Cardiac fibroblast (primary cell): ENCODE measurements at regions not wholly inside any gene's neighbourhood (a gene's known extent, or its start where the extent isn't known, plus 50 kb on each side); places are given as distances from the start of the nearest gene placed in this dataset.

Experiments
- DNase-seq, 2 donors: peaks; one replicate each; pipeline versions ENCODE4 v3.0.0 to v3.0.0-alpha.2; 2010; ENCODE audit warnings: low read depth in 2 of 2
- H3K4me3 ChIP-seq, 2 donors: replicated peaks in 1 of 2; 1 replicate in 1 of 2; 2 replicates in 1 of 2; pipeline ENCODE4 v1.5.1; 2011; ENCODE audit warnings: low read depth in 2 of 2, low read length in 2 of 2, mild to moderate bottlenecking in 2 of 2, moderate library complexity in 1 of 2
- TF ChIP-seq, protein P1 (sequence below): IDR thresholded peaks from one replicate; pipeline ENCODE4 v1.5.1; 2011; ENCODE audit warnings: low read depth, mild to moderate bottlenecking, low read length, inconsistent platforms

DNA sequence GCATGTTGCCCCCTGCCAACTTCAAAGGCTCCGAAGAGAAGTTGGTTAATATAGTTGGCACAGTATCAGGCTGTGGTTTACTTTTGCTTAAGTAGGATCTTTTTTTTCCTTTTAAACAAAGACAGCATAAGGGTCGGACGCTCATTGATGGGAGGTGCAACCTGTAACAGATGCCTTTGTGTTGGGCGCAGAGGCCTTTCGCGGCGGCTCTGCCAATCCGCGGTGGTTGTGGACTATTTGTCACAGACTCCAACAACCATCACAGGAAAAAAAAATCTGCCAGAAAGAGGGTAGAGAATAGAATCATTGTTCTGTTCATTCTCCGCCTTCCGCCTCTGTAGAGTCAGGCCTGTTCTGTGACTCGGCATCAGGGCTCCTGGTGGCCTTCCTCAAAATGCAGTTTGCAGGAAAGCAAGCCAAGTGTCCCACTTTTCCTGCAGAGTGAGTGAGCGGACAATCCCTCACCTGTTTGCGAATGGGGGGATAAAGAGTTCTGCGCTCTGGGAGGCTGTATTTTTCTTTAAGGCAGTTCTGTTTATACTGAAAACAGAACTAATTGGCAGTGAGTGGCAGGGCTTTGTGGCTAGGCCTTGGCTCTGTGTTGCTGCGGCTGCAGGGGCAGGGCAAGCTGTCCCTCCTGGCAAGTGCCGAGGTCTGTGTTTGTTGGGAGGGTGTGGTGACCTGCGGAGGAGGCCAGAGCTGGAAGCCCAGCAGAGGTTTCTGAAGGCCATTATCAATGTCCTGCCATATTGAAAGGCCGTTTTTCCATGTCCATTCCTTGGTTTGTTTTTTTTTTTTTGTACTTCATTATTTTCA, 83.0 kb upstream of the PIWIL1 start:
- TF ChIP-seq, protein P1, sequence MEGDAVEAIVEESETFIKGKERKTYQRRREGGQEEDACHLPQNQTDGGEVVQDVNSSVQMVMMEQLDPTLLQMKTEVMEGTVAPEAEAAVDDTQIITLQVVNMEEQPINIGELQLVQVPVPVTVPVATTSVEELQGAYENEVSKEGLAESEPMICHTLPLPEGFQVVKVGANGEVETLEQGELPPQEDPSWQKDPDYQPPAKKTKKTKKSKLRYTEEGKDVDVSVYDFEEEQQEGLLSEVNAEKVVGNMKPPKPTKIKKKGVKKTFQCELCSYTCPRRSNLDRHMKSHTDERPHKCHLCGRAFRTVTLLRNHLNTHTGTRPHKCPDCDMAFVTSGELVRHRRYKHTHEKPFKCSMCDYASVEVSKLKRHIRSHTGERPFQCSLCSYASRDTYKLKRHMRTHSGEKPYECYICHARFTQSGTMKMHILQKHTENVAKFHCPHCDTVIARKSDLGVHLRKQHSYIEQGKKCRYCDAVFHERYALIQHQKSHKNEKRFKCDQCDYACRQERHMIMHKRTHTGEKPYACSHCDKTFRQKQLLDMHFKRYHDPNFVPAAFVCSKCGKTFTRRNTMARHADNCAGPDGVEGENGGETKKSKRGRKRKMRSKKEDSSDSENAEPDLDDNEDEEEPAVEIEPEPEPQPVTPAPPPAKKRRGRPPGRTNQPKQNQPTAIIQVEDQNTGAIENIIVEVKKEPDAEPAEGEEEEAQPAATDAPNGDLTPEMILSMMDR: no peak
- H3K4me3 ChIP-seq: no peak overlapping the region
- no peak for DNase-seq

DNA sequence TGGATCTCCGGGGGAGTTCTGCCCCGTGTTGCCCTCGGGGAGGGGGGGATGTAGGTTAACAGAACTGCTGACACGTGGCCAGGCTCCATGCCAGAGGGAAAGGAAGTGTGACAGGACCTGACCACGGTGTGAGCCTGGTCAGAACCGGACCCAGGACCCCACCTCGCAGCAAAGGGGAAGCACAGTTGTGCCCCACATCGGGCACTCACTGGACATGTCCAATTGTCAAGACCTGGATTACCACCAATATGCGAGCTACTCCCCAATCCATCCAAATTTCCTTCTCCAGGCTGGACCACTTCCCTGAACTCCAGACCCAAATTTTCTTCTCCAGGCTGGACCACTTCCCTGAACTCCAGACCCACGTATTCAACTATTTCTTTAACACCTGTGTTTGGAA, 78.8 kb upstream of the PIWIL1 start:
- no peak for DNase-seq
- TF ChIP-seq, protein P1: no peak
- no peak overlapping the region for H3K4me3 ChIP-seq

DNA sequence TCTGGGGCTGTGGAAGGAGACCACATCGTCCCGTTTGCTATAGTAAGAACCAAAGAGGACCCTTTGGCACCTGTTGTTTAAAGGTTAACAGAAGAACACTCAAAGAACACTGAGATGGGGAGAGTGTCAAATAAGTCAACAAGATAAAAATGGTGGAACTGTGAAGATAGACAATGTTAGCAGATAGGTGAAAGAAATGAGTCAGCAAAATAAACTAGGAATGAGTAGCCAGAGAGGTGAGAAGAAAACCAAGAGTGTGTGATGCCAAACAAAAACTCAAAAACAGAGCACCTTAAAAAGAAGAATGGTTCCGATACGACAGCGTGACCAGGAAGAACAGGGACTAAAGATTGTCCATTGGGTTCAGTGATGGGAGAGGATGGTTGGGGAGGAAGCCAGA, 74.7 kb upstream of the PIWIL1 start:
- TF ChIP-seq, protein P1: no peak
- no peak for DNase-seq

DNA sequence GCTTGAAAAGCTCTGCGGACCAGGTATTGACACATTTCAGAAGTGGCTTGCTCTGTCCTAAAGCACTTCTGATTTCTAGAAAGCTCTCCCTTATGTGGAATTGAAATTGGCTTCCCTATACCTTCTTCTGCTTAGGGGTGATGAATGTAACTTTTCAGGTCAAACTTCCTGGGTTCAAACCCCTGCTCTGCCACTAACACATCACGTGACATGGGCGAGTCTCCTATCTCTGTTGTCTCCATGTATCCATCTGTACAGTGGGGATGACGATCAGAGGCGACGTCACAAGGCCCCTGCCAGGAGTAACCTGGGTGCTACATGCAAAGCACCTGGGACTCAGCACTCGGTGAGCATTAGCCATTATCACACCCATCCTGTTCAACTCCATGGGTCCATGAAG, 73.7 kb upstream of the PIWIL1 start:
- no peak for DNase-seq
- TF ChIP-seq, protein P1: no peak
- H3K4me3 ChIP-seq: no peak overlapping the region

More for the DNA sequence above, 74.7 kb upstream of the PIWIL1 start:
- no peak overlapping the region for H3K4me3 ChIP-seq

DNA sequence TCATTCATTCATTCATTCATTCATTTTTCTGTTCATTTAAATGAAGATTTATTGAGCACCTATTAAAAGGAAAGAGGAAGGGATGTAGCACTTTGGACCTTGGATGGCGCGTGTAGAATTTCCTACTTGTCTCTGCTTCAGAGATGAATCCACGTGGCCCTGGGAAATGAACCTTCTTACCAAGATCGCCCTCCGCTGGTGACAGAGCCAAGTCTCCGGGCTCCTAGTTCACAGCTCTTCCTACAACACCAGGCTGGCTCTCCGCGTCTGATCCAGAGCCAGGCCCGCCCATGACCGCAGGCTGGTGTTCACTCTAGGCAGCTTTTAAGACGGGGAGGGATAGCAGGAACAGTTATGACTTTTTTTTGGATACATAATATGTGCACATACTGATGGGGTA, 70.9 kb upstream of the PIWIL1 start:
- H3K4me3 ChIP-seq: no peak overlapping the region
- DNase-seq: no peak
- TF ChIP-seq, protein P1: no peak

DNA sequence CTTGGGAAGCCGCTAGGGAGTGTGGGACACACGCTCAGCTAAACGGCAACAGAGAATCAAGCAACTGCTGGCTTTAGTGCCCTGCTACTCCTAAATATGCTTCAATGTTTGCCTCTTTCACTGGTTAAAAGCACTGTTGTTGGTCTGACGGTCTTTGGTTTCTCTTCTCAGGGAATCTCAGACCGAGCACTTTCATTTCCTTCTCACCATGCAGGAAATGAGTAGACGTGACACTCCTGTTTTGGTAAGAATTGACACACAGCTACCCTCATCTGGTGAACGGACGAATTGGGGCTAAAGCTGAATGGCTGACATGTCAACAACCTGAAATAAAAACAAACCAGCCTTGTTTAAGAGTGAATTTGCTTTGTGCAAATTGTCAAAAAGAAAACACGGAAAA, 57.5 kb upstream of the PIWIL1 start:
- no peak overlapping the region for H3K4me3 ChIP-seq
- no peak for DNase-seq
- TF ChIP-seq, protein P1: no peak

DNA sequence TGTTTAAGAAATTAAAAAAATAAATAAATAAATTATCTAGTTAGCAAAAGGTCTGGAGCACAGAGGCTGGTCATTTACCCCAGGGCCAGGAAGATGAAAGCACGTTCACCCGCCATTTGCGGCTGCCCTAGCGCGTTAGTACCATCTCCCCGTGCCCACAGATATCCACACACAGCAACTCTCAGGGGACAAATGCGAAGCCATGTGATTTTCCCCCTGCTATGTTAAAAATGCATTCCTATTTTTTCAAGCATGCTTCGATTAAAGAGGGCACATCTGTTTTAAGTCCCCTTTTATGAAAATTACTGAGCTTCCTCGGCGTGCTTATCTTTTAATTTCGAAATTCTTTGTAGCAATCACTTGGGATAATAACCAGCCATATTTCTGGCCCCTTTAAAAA, 56.9 kb upstream of the PIWIL1 start:
- no peak for DNase-seq
- TF ChIP-seq, protein P1: no peak
- no peak overlapping the region for H3K4me3 ChIP-seq
